Muscle of arm (tissue), 1 donor: ENCODE measurements at regions not wholly inside any gene's neighbourhood (a gene's known extent, or its start where the extent isn't known, plus 50 kb on each side); places are given as distances from the start of the nearest gene placed in this dataset.

Source experiments
- DNase-seq: peaks from one replicate; pipeline ENCODE4 v3.0.0-alpha.2; 2013

GRCh38 chr3:80492162-80492561 lies 724.4 kb upstream of the ROBO1 start:
- DNase-seq: no peak

GRCh38 chr3:80472961-80473360 lies 705.2 kb upstream of the ROBO1 start:
- DNase-seq: no peak

GRCh38 chr3:80472459-80472858 lies 704.7 kb upstream of the ROBO1 start:
- no peak for DNase-seq

- DNase-seq: no peak
These were observed 702.6 kb upstream of the ROBO1 start for GRCh38 chr3:80470433-80470832.

GRCh38 chr3:80465746-80466145 lies 697.9 kb upstream of the ROBO1 start:
- DNase-seq: no peak

GRCh38 chr3:80451393-80451792 lies 683.6 kb upstream of the ROBO1 start:
- DNase-seq: no peak

GRCh38 chr3:80445641-80446040 lies 677.8 kb upstream of the ROBO1 start:
- DNase-seq: no peak

- no peak for DNase-seq
These were observed 677.3 kb upstream of the ROBO1 start for GRCh38 chr3:80445053-80445452.

- no peak for DNase-seq
These were observed 671.7 kb upstream of the ROBO1 start for GRCh38 chr3:80439490-80439889.

GRCh38 chr3:80434366-80434765 lies 666.6 kb upstream of the ROBO1 start:
- no peak for DNase-seq

- no peak for DNase-seq
These were observed 657.2 kb upstream of the ROBO1 start for GRCh38 chr3:80424951-80425350.

- DNase-seq: no peak
These were observed 640.4 kb upstream of the ROBO1 start for GRCh38 chr3:80408030-80408721.

- no peak for DNase-seq
These were observed 637.8 kb upstream of the ROBO1 start for GRCh38 chr3:80405618-80406017.

- no peak for DNase-seq
These were observed 627.2 kb upstream of the ROBO1 start for GRCh38 chr3:80395023-80395422.

- DNase-seq: no peak
These were observed 623.8 kb upstream of the ROBO1 start for GRCh38 chr3:80391573-80391972.

- no peak for DNase-seq
These were observed 617.0 kb upstream of the ROBO1 start for GRCh38 chr3:80384811-80385210.

- no peak for DNase-seq
These were observed 606.6 kb upstream of the ROBO1 start for GRCh38 chr3:80374423-80374822.

- no peak for DNase-seq
These were observed 600.8 kb upstream of the ROBO1 start for GRCh38 chr3:80368616-80369015.

- DNase-seq: no peak
These were observed 599.2 kb upstream of the ROBO1 start for GRCh38 chr3:80366808-80367548.

- DNase-seq: no peak
These were observed 590.0 kb upstream of the ROBO1 start for GRCh38 chr3:80357761-80358160.

- DNase-seq: no peak
These were observed 587.3 kb upstream of the ROBO1 start for GRCh38 chr3:80355144-80355543.

GRCh38 chr3:80351201-80351600 lies 583.4 kb upstream of the ROBO1 start:
- DNase-seq: no peak

- DNase-seq: no peak
These were observed 583.0 kb upstream of the ROBO1 start for GRCh38 chr3:80350771-80351170.

- DNase-seq: no peak
These were observed 570.6 kb upstream of the ROBO1 start for GRCh38 chr3:80338366-80338765.
